ENCODE measurements at regions not wholly inside any gene's neighbourhood (a gene's known extent, or its start where the extent isn't known, plus 50 kb on each side); places are given as distances from the start of the nearest gene placed in this dataset.

GRCh38 chr15:31569836-31570235 is 243.2 kb downstream of the KLF13 start:
- Mint-ChIP-seq H3K36me3 (ENCODE audit: low read depth) (no peaks in the 10 kb centered on the region), H3K4me3 (no peak overlapping the region), H3K27me3 (peaks cover 20% of the 10 kb centered on the region), H3K27ac (no peak overlapping the region), H3K4me1 (no peaks in the 10 kb centered on the region), H3K9me3 (peaks cover 12% of the 10 kb centered on the region)
- ChIA-PET POLR2A (no interaction called here), CTCF (no interaction called here)
- TF ChIP-seq CTCF (IDR thresholded peaks at IDR 0.05): no peak
- intact Hi-C loops (cut with micrococcal nuclease): no loop called here
- DNase-seq (no peak), ATAC-seq (ENCODE audit: low read depth) (no peak)

- TF ChIP-seq CTCF (IDR thresholded peaks at IDR 0.05): no peak
- ATAC-seq (ENCODE audit: low read depth) (no peak), DNase-seq (no peak)
- Mint-ChIP-seq H3K36me3 (ENCODE audit: low read depth) (no peaks in the 10 kb centered on the region), H3K4me3 (no peak overlapping the region), H3K9me3 (peaks cover 12% of the 10 kb centered on the region), H3K27ac (no peak overlapping the region), H3K4me1 (no peaks in the 10 kb centered on the region), H3K27me3 (peaks cover 20% of the 10 kb centered on the region)
- POLR2A ChIA-PET: no interaction called here
- intact Hi-C loops (cut with micrococcal nuclease): no loop called here
- CTCF ChIA-PET: no interaction called here
Measured at GRCh38 chr15:31570591-31570990, 244.0 kb downstream of the KLF13 start.

- POLR2A ChIA-PET: no interaction called here
- Mint-ChIP-seq H3K36me3 (ENCODE audit: low read depth) (no peaks in the 10 kb centered on the region), H3K27ac (no peak overlapping the region), H3K9me3 (peaks cover 12% of the 10 kb centered on the region), H3K27me3 (peaks cover 24% of the 10 kb centered on the region), H3K4me1 (no peaks in the 10 kb centered on the region), H3K4me3 (no peak overlapping the region)
- no peak for DNase-seq
- ATAC-seq (ENCODE audit: low read depth): no peak
- TF ChIP-seq CTCF (IDR thresholded peaks at IDR 0.05): no peak
- CTCF ChIA-PET: no interaction called here
- intact Hi-C loops (cut with micrococcal nuclease): no loop called here
Measured at GRCh38 chr15:31571676-31572075, 245.0 kb downstream of the KLF13 start.

GRCh38 chr15:31573759-31574158 is 247.1 kb downstream of the KLF13 start:
- POLR2A ChIA-PET: no interaction called here
- intact Hi-C loops (cut with micrococcal nuclease): no loop called here
- H3K9me3 Mint-ChIP-seq: peaks cover under 1% of the 10 kb centered on the region

GRCh38 chr15:31574766-31575165 is 248.1 kb downstream of the KLF13 start:
- intact Hi-C loops (cut with micrococcal nuclease): no loop called here
- Mint-ChIP-seq H3K27ac (no peak overlapping the region), H3K4me1 (no peaks in the 10 kb centered on the region), H3K9me3 (no peaks in the 10 kb centered on the region), H3K36me3 (ENCODE audit: low read depth) (no peaks in the 10 kb centered on the region), H3K27me3 (peaks cover 30% of the 10 kb centered on the region), H3K4me3 (no peak overlapping the region)
- no peak for TF ChIP-seq CTCF (IDR thresholded peaks at IDR 0.05)
- ATAC-seq (ENCODE audit: low read depth): no peak
- no peak for DNase-seq
- POLR2A ChIA-PET: no interaction called here
- CTCF ChIA-PET: no interaction called here

More at GRCh38 chr15:31573759-31574158, 247.1 kb downstream of the KLF13 start:
- H3K4me1 Mint-ChIP-seq: no peaks in the 10 kb centered on the region
- ATAC-seq (ENCODE audit: low read depth): no peak
- TF ChIP-seq CTCF (IDR thresholded peaks at IDR 0.05): no peak
- no peak for DNase-seq
- no peak overlapping the region for H3K4me3 Mint-ChIP-seq
- CTCF ChIA-PET: no interaction called here
- no peaks in the 10 kb centered on the region for H3K36me3 Mint-ChIP-seq (ENCODE audit: low read depth)
- no peak overlapping the region for H3K27ac Mint-ChIP-seq
- H3K27me3 Mint-ChIP-seq: peaks cover 30% of the 10 kb centered on the region

Data from activated B cell treated with CpG ODN at 0.5 μM for 24 hours (primary cell).